ENCODE measurements at regions not wholly inside any gene's neighbourhood (a gene's known extent, or its start where the extent isn't known, plus 50 kb on each side); places are given as distances from the start of the nearest gene placed in this dataset.

DNA sequence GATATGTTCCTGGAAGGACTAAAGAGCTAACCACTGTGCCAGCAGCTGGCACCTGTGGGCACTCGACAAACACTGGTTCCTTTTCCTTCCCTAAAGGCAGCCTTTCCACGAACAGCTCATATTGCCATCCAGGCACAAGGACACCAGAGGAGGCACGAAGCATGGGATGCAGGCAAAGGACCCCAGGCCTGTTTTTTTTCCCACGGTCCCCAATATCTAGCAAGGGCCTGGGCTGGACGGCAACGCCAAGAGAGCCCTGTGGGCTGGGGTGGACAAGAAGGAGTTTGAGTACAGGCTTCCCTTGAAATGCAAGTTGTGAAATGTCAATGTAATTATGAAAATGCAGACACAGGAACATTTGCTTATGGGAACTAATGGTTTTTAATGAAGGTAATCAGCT lies 135.9 kb downstream of the CYP26B1 start:
- Mint-ChIP-seq H3K4me3 (no peak overlapping the region), H3K36me3 (ENCODE audit: low read depth) (no peaks in the 10 kb centered on the region), H3K4me1 (no peaks in the 10 kb centered on the region), H3K9me3 (peaks cover 5% of the 10 kb centered on the region), H3K27ac (no peak overlapping the region), H3K27me3 (ENCODE audit: low read depth) (peaks cover 40% of the 10 kb centered on the region)
- TF ChIP-seq, protein P1, sequence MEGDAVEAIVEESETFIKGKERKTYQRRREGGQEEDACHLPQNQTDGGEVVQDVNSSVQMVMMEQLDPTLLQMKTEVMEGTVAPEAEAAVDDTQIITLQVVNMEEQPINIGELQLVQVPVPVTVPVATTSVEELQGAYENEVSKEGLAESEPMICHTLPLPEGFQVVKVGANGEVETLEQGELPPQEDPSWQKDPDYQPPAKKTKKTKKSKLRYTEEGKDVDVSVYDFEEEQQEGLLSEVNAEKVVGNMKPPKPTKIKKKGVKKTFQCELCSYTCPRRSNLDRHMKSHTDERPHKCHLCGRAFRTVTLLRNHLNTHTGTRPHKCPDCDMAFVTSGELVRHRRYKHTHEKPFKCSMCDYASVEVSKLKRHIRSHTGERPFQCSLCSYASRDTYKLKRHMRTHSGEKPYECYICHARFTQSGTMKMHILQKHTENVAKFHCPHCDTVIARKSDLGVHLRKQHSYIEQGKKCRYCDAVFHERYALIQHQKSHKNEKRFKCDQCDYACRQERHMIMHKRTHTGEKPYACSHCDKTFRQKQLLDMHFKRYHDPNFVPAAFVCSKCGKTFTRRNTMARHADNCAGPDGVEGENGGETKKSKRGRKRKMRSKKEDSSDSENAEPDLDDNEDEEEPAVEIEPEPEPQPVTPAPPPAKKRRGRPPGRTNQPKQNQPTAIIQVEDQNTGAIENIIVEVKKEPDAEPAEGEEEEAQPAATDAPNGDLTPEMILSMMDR (IDR thresholded peaks at IDR 0.05; ENCODE audit: unreplicated experiment in 3 of 3) = no peak

DNA sequence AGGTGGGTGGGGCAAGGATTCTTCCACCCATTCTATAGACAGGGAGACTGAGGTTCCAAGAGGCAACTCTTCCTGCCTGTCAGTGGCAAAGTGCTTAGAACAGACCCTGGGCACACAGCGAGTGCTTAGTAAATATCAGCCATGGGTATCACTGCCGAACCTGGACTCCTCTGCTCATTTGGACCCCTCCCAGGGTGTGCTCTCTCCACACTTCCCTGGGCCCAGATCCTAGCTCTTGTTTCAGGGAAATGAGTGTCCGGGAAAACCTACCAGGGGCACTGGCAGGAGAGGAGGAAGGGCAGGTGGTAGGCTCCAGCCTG lies 136.3 kb downstream of the CYP26B1 start:
- H3K9me3 Mint-ChIP-seq = peaks cover 5% of the 10 kb centered on the region
- H3K27me3 Mint-ChIP-seq (ENCODE audit: low read depth) = peaks cover 43% of the 10 kb centered on the region
- H3K27ac Mint-ChIP-seq = no peak overlapping the region
- H3K4me3 Mint-ChIP-seq = no peak overlapping the region
- no peaks in the 10 kb centered on the region for H3K36me3 Mint-ChIP-seq (ENCODE audit: low read depth)
- no peaks in the 10 kb centered on the region for H3K4me1 Mint-ChIP-seq
- TF ChIP-seq, protein P1 (IDR thresholded peaks at IDR 0.05; ENCODE audit: unreplicated experiment in 3 of 3) = no peak

DNA sequence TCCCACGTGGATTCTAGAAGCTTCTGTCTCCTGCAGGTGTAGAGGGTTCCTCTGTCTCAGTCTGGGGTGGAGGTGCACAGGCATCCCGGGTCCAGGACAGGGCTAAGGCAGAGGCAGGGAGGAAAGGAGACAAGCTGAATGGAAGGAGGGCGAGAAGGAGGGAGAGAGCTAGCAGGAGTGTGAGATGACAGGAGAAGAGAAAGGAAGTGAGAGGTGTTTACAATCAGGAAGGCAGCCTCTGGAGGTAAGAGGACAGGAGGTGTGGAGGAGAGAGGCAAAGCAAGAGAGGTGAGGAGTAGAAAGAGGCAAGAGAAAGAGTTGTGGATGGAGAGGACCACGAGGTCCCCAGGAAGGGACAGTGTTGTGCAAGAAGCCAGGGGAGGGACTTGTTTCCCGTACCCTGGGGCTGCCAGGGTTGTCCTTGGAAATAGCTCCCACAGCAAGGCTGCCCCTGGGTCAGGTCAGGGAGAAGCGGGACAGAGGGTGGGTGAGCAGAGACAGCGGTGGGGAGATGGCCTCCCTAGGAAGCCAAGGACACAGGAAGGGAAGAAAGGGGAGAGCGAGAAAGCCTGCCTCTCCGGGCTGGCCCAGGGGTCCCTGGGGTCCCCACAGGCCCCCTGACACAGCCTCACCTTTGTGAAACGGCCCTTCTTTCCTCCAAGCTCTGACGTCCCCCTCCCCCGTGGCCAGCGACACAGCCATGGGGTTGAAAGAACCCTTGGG lies 136.9 kb downstream of the CYP26B1 start:
- H3K9me3 Mint-ChIP-seq = peaks cover 5% of the 10 kb centered on the region
- H3K27me3 Mint-ChIP-seq (ENCODE audit: low read depth) = peaks cover 49% of the 10 kb centered on the region
- no peak overlapping the region for H3K27ac Mint-ChIP-seq
- H3K4me3 Mint-ChIP-seq = no peak overlapping the region
- H3K4me1 Mint-ChIP-seq = no peaks in the 10 kb centered on the region
- TF ChIP-seq, protein P1 (IDR thresholded peaks at IDR 0.05; ENCODE audit: unreplicated experiment in 3 of 3) = no peak
- H3K36me3 Mint-ChIP-seq (ENCODE audit: low read depth) = no peaks in the 10 kb centered on the region

DNA sequence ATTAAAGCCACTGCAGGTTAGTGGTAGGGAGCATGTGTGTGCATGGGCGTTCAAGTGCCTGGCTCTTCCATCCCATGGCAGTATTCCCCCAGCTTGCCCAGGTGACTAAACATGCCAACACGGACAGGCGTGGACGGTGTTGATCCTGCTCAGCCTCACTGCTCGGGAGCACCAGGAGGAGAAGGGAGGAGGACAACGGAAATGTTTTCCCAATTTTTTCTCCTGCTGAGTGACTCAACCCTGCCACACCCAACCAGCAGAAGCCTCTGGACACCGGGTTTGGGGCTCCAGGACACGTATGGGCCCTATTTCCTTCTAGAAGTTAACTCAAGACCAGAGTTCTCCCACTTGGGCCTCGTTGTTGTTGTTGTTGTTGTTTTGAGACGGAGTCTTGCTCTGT lies 139.1 kb downstream of the CYP26B1 start:
- no peaks in the 10 kb centered on the region for H3K4me1 Mint-ChIP-seq
- H3K36me3 Mint-ChIP-seq (ENCODE audit: low read depth) = no peaks in the 10 kb centered on the region
- H3K27me3 Mint-ChIP-seq (ENCODE audit: low read depth) = peaks cover 55% of the 10 kb centered on the region
- no peak overlapping the region for H3K27ac Mint-ChIP-seq
- no peaks in the 10 kb centered on the region for H3K9me3 Mint-ChIP-seq
- TF ChIP-seq, protein P1 (IDR thresholded peaks at IDR 0.05; ENCODE audit: unreplicated experiment in 3 of 3) = no peak
- no peak overlapping the region for H3K4me3 Mint-ChIP-seq

DNA sequence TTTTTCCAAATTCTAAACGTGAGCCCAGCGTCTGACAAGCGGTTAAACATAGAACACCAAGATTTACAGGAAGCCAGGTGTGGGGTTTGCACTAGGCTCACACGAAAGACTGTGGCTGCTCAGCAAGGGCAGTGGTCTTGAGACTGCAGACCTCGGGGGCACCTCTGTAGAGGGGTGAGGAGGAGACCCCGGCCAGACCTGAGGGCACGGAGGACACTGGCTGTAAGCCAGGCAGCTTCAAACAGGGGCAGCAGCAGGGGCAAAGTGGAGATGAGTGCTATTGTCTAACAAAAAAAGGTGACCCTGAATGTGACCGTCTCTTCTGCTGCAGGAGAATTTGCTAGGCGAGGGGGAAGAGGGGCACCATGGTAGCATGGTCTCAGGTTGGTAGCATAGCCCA lies 140.3 kb downstream of the CYP26B1 start:
- H3K36me3 Mint-ChIP-seq (ENCODE audit: low read depth) = no peaks in the 10 kb centered on the region
- no peaks in the 10 kb centered on the region for H3K4me1 Mint-ChIP-seq
- no peaks in the 10 kb centered on the region for H3K9me3 Mint-ChIP-seq
- H3K27ac Mint-ChIP-seq = no peak overlapping the region
- H3K4me3 Mint-ChIP-seq = no peak overlapping the region
- TF ChIP-seq, protein P1 (IDR thresholded peaks at IDR 0.05; ENCODE audit: unreplicated experiment in 3 of 3) = no peak
- H3K27me3 Mint-ChIP-seq (ENCODE audit: low read depth) = peaks cover 56% of the 10 kb centered on the region

DNA sequence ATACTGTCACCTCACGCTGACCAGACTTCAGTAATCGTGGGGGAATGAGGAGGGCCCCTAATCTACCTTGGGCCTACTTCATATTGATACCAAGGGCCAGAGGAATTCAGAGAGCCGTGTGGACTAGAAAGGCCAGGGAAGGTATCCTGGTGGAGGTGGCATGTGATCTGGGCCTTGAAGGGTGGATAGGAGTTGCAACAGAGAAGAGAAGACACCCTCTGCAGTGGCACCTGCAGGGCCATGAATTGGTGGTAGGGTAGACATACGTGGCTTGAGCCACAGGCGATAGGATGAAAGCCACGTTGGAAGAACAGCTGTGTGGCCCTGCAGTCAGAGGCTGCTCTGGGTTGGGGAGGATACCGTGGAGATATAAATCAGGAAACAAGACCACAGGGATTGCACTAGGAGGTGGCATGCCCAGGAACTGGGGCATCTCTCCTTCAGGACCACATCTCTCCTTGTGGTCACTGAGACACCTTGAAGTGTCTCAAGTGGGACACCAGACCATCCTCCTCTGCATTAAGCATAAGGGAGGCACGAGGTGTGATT lies 141.4 kb downstream of the CYP26B1 start:
- Mint-ChIP-seq H3K9me3 (no peaks in the 10 kb centered on the region), H3K27ac (no peak overlapping the region), H3K4me1 (no peaks in the 10 kb centered on the region), H3K4me3 (no peak overlapping the region), H3K36me3 (ENCODE audit: low read depth) (no peaks in the 10 kb centered on the region), H3K27me3 (ENCODE audit: low read depth) (peaks cover 57% of the 10 kb centered on the region)
- TF ChIP-seq, protein P1 (IDR thresholded peaks at IDR 0.05; ENCODE audit: unreplicated experiment in 3 of 3) = no peak

Measured in nephron (organoid).